Activated naive CD8-positive, alpha-beta T cell treated with anti-CD3 and anti-CD28 coated beads for 36 hours (primary cell): ENCODE measurements at regions not wholly inside any gene's neighbourhood (a gene's known extent, or its start where the extent isn't known, plus 50 kb on each side); places are given as distances from the start of the nearest gene placed in this dataset.

Experiments
- DNase-seq: peaks from one replicate; pipeline ENCODE4 v3.0.0; 2021
- H3K27ac Mint-ChIP-seq: one replicate; pipeline ENCODE4 v1.8.0; 2022; ENCODE audit warnings: mild to moderate bottlenecking, moderate library complexity, mixed read lengths
- H3K27me3 Mint-ChIP-seq: one replicate; pipeline ENCODE4 v1.8.0; 2022; ENCODE audit warnings: mild to moderate bottlenecking, mixed read lengths
- H3K36me3 Mint-ChIP-seq: one replicate; pipeline ENCODE4 v1.8.0; 2021; ENCODE audit warnings: mild to moderate bottlenecking, mixed read lengths
- H3K4me1 Mint-ChIP-seq: one replicate; pipeline ENCODE4 v1.8.0; 2021; ENCODE audit warnings: mixed read lengths
- H3K4me3 Mint-ChIP-seq: one replicate; pipeline ENCODE4 v1.8.0; 2022; ENCODE audit warnings: mild to moderate bottlenecking, moderate library complexity, mixed read lengths
- H3K9me3 Mint-ChIP-seq: one replicate; pipeline ENCODE4 v1.8.0; 2022; ENCODE audit warnings: mixed read lengths

DNA sequence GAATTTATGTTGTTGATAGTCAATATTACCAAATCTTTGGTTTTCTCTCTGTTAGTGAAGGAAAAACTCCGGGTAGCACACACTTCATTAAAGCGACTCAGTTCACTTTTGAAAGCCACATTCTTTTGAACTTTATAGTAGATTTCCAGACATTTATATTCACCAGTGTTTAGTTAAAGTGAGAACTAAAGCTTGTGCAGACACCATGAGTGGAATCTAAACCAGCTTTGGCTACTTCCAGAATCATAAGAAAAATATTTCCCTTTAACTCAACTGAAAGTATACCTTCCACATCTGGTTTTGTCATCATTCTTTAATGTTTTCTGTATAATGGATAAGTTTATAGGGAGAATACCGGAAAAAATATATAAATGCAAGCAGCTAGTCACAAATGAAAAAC, 92.1 kb upstream of the COL21A1 start:
- H3K9me3 Mint-ChIP-seq, result peaks cover 1% of the 10 kb centered on the region

DNA sequence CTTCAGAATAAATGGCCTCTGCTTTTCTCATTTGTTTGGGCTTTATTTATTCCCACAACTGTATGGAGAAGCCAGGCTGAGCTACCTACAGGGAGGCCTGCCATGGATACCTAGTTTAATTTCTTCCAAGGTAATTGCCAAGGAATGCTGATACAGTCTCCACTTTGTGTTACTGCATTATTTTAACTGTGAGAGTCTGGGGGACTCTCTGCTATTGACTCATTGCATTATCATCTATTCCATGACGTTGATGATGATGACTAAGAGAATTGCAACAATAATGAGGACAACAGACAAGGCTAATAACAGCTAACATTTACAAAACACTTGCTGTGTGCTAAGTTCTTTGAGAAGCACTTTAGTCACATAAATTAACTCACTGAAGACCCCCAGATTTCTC, 88.3 kb upstream of the COL21A1 start:
- no peaks in the 10 kb centered on the region for H3K36me3 Mint-ChIP-seq
- H3K4me3 Mint-ChIP-seq, result no peak overlapping the region
- no peak overlapping the region for H3K27ac Mint-ChIP-seq
- H3K27me3 Mint-ChIP-seq, result peaks cover 15% of the 10 kb centered on the region
- no peak for DNase-seq
- no peaks in the 10 kb centered on the region for H3K4me1 Mint-ChIP-seq
- H3K9me3 Mint-ChIP-seq, result peaks cover 1% of the 10 kb centered on the region

More for the DNA sequence above, 92.1 kb upstream of the COL21A1 start:
- Mint-ChIP-seq H3K36me3 (no peaks in the 10 kb centered on the region), H3K4me3 (no peak overlapping the region), H3K27ac (no peak overlapping the region), H3K4me1 (no peaks in the 10 kb centered on the region), H3K27me3 (peaks cover 7% of the 10 kb centered on the region)
- no peak for DNase-seq

DNA sequence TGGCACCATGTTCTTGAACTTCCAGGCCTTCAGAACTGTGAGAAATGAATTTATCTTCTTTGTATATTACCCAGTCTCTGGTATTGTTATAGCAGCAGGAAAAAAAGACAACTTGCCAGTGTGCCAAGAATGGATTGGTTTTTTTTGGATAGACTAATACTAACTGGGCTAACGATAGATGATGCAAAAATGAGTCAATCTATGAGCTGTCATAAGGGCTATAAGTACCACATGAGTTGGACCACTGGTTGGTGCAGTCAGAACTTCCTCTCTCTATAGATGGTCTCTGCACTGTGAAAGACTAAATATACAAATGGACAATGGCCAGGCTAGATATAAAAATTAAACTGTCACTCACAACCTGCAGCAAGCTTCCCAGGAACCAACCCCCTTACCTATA, 87.6 kb upstream of the COL21A1 start:
- Mint-ChIP-seq H3K4me3 (no peak overlapping the region), H3K9me3 (peaks cover 1% of the 10 kb centered on the region), H3K27me3 (peaks cover 12% of the 10 kb centered on the region), H3K27ac (no peak overlapping the region), H3K36me3 (no peaks in the 10 kb centered on the region), H3K4me1 (no peaks in the 10 kb centered on the region)
- no peak for DNase-seq

DNA sequence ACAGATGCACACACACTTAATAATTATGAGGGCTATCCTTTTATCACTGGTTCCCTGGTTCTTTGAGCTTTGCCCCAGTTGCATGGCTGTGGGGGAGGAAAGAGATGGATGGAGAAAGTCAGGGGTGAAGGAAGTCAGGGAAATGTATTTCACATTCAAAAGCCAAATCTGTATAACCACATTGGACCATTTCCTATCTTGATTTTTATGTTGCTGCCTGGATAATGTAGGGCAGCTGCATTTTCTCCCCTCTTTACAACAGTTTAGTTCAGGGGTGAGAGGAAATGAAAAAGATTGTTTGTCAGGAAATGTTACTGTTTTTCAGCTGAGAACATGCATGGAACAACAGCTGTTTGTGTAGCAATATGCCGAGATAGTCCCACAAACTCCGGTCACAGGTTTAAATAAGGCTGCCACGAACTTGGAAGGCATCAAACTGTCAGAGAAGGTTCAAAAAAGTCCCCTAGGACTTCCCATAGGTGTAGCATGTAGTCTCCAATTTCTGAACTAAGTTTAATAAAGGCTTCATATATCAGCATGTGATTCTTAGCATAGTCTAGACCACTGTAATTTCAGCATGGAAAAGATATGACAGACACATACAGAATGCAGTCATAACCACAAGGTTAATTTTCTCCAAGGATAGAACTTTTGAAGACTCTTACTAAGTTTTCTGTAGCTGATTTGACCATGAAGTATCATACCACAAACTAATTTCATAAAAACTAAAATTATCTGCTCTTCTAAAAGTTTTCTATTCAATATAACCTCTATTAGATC, 82.1 kb upstream of the COL21A1 start:
- H3K36me3 Mint-ChIP-seq, result no peaks in the 10 kb centered on the region
- peaks cover 9% of the 10 kb centered on the region for H3K27me3 Mint-ChIP-seq
- H3K9me3 Mint-ChIP-seq, result no peaks in the 10 kb centered on the region
- no peak overlapping the region for H3K27ac Mint-ChIP-seq
- H3K4me3 Mint-ChIP-seq, result no peak overlapping the region
- no peak for DNase-seq
- no peaks in the 10 kb centered on the region for H3K4me1 Mint-ChIP-seq

DNA sequence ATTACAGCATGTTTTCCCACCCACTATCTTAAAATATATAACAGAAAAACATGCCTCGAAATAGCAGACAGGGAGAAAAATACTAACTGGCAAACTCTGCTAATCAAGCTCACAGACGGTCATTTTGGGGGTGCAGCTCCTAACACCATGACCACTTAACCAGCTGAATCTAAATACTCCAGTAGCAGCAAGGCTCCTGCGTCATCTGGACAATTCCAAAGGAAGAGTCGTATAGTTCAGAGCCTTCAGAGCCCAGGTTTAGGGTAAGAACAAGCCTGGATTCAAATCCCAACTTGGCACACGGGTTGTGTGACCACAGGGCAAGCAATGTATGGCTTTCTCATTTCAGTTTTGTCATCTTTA, 81.3 kb upstream of the COL21A1 start:
- Mint-ChIP-seq H3K4me3 (no peak overlapping the region), H3K27me3 (peaks cover 7% of the 10 kb centered on the region), H3K27ac (no peak overlapping the region), H3K4me1 (no peaks in the 10 kb centered on the region), H3K9me3 (no peaks in the 10 kb centered on the region), H3K36me3 (no peaks in the 10 kb centered on the region)
- DNase-seq, result no peak

DNA sequence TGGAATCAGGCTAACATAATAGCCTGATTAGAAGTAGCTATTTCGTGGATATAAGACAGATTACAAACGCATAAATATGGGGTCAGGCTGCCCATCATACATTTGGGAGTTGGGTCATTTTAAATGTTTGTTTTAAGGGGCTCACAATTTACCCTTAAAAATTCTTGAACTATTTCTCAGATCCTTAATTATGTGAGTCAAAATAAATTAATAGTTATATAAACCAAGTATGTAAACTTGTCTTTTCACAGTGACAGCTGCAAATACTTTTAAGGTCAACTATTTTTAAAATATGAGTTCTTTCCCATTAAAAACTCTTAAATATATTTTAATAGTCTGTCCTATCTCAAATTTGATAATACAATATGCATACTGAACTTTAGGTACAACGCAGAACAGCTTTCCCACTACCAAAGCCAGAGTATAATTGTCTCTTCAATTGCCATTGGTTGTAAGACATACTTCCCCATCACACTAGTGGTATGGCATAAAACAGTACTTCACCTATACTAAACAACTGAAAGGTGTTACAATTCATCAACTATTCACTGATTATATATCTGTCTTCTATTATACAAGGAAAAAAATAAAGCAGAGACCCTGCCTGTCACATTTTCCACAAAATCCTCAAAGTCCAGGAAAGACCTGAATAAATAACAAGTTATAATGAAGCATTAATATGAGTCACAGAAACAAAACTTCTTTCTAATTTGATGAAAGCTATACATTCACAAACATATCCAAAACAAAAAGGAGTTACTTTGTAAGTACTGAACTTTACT, 80.8 kb upstream of the COL21A1 start:
- Mint-ChIP-seq H3K36me3 (no peaks in the 10 kb centered on the region), H3K4me1 (no peaks in the 10 kb centered on the region), H3K4me3 (no peak overlapping the region), H3K27ac (no peak overlapping the region), H3K27me3 (peaks cover 5% of the 10 kb centered on the region), H3K9me3 (no peaks in the 10 kb centered on the region)
- DNase-seq, result no peak

DNA sequence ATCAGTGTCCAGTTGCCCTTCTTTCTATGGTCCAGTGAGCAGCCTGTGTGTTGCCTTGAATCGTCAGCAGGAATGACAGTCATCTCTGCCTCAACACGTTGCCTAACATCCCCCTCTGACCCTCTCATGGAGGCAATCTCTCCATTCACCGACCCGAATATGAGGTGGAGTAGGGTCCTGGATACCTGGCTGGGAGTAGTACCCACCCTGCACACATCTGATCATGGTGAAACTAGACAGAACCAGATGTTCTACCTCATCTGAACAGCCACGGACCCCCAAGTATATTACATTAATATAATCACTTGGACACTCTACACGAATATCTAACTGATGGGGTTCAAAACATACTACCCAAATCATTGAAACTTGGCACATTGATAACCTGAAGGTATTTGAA, 77.0 kb upstream of the COL21A1 start:
- Mint-ChIP-seq H3K4me3 (no peak overlapping the region), H3K27ac (no peak overlapping the region), H3K27me3 (peaks cover 4% of the 10 kb centered on the region), H3K4me1 (no peaks in the 10 kb centered on the region), H3K9me3 (no peaks in the 10 kb centered on the region), H3K36me3 (no peaks in the 10 kb centered on the region)
- DNase-seq, result no peak

DNA sequence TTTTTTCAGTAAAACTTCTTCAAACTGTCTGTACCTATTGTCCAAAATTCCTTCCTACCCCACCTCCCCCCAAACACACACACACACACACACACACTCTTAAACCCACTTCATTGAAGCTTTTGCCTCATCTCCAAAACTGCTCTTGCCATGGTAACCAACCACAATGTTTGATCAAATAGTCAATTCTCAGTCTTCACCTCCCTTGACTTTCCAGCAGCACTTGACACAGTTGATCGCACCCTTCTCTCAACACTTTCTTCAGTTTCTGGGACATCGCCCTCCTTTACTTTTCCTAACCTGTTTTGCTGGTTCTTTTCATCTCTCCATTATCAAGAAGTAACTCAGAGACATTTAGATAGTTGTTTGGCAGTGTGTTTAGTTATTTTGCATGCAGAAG, 71.5 kb upstream of the COL21A1 start:
- Mint-ChIP-seq H3K27ac (no peak overlapping the region), H3K4me3 (no peak overlapping the region), H3K27me3 (peaks cover 4% of the 10 kb centered on the region), H3K4me1 (no peaks in the 10 kb centered on the region), H3K36me3 (no peaks in the 10 kb centered on the region), H3K9me3 (no peaks in the 10 kb centered on the region)
- DNase-seq, result no peak

DNA sequence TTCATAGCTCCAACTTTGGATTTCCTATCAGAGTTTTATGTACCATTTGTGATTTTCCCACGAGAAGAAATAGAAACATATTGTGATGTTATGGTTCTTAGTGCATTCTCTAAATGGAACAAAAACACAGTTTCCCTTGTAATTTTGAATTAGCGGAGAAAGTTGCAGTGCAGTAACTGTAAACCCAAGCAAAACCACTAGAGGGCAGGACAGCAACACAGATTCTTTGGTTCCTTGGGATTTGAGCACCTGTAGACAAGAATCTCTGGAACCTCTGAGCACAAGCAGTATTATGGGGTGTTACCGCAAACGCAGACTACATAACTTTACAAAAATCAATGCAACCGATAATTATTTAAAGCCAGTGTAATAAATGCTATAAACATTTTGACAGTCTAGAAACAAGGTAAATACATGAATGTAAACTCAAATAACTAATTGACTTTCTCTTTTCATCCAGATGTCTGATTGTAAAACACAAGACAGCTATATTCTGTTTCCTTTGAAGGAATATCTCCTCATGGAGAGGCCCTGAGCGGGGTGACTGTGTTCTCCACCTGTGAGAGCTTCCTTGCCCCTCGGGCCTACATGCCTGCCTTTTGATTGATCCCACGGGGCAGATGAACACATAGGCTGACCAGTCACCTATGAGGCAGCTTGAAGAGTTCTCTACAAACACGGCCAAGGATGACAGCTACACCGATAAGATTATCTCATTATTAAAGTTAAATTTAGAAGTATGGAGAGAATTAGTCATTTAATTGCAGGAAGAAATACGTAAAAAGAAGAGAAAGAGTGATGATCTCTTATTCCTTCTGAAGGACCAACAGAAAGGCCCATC, 67.5 kb upstream of the COL21A1 start:
- Mint-ChIP-seq H3K9me3 (no peaks in the 10 kb centered on the region), H3K27ac (no peak overlapping the region), H3K36me3 (no peaks in the 10 kb centered on the region), H3K4me3 (no peak overlapping the region), H3K27me3 (no peaks in the 10 kb centered on the region), H3K4me1 (no peaks in the 10 kb centered on the region)
- DNase-seq, result no peak

DNA sequence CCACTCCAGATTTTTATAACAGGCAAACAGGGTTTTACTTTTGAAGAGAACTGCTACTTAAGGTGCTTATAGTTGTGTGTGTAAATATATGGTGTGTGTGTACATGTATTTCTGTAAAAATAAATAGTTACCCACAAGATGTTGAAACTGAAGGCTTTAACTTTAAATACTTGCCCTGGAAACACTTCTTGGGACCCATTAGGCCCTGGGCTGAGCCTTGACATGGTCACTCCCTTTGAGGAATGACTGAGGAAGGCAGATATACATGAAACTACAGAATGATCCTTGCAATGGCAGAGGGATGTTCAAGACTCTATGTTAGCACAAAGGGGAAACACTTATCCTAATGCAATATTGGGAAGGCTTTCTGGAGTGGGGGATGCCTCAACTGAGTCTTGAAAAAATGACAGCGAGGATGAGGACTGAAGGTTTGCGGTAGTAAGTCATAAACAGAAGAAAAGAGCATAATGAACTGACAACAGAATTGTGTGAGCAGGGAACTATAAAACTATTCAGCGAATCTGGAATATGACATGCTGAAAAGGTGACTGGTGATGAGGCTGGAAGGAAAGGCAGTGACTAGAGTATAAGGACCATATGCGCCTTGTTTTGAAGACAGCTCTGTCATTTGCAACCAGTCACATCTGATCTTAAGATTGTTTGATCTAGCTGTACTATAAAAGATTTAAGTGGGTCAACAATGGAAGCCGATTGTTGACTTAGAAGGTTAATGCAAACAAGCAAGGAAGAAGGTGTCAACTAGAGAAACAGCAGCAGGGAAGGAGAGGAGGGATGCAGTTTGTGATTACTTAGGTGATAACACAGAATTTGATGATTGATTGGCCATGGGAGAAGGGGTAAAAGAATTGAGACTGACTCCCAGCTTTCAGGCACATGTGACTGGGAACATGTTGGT, 64.4 kb upstream of the COL21A1 start:
- Mint-ChIP-seq H3K27ac (no peak overlapping the region), H3K4me3 (no peak overlapping the region), H3K27me3 (no peaks in the 10 kb centered on the region), H3K4me1 (no peaks in the 10 kb centered on the region), H3K9me3 (no peaks in the 10 kb centered on the region), H3K36me3 (no peaks in the 10 kb centered on the region)
- DNase-seq, result no peak

DNA sequence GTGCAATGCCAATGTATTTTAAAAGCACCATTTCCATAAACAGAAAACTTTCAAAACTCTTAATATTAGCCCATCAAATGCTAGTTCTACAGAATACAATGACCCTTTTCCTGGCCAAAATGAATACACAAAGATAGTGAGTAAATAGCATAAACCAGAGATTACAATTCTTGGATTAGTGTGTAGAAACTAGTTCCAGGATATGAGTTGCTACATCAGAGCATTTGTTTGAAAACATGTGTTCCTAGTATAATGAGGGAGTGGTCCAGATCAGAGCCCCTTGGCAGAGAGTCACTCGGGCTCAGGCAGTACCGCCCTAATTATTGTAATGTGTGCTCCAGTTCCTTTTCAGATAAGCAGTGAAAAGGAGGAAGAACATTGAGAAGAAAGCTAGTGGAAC, 63.7 kb upstream of the COL21A1 start:
- Mint-ChIP-seq H3K4me1 (no peaks in the 10 kb centered on the region), H3K9me3 (peaks cover 1% of the 10 kb centered on the region)

DNA sequence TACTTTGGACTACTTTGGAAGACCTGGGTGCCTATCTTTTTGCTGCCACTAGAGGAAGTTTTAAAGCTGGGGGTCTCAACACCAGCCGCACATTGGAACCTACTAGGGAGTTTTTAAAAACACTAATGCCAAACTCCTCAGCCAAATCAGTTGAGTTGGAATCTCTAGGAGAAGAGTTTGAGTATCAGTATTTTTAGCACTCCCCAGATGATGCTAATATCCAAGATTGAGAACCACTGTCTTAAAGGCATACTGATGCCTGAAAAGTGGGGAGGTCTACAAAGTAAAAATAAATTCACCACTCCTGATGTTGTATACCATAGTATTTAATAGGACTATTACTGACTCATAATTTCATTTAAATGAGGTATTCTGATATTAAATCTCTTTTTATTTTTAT, 62.9 kb upstream of the COL21A1 start:
- H3K4me1 Mint-ChIP-seq, result no peaks in the 10 kb centered on the region
- H3K27me3 Mint-ChIP-seq, result no peaks in the 10 kb centered on the region
- H3K9me3 Mint-ChIP-seq, result peaks cover 1% of the 10 kb centered on the region
- H3K4me3 Mint-ChIP-seq, result no peak overlapping the region
- no peak overlapping the region for H3K27ac Mint-ChIP-seq
- H3K36me3 Mint-ChIP-seq, result no peaks in the 10 kb centered on the region
- no peak for DNase-seq

More for the DNA sequence above, 63.7 kb upstream of the COL21A1 start:
- Mint-ChIP-seq H3K27me3 (no peaks in the 10 kb centered on the region), H3K36me3 (no peaks in the 10 kb centered on the region), H3K4me3 (no peak overlapping the region), H3K27ac (no peak overlapping the region)
- DNase-seq, result no peak

DNA sequence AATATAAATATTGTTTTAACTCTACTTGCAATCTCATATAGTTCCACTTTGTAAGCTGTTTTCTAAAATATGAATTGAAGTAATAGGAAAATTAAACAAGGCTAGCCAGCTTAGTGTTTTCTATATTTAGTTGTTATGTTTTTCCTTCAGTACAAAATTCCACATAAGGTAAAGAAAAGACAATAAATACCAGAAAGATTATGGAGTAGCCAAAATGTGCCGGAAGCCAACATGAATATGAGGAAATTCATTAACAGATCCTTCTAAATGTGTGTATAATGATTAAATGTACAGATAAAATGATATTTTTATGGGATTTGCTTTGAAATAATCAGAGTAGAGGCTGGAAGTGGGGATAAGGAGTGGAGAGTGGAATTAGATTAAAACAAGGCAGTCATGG, 52.5 kb upstream of the COL21A1 start:
- peaks cover 4% of the 10 kb centered on the region for H3K9me3 Mint-ChIP-seq
- no peak overlapping the region for H3K4me3 Mint-ChIP-seq
- no peak for DNase-seq
- H3K4me1 Mint-ChIP-seq, result no peaks in the 10 kb centered on the region
- no peaks in the 10 kb centered on the region for H3K27me3 Mint-ChIP-seq
- H3K27ac Mint-ChIP-seq, result no peak overlapping the region
- H3K36me3 Mint-ChIP-seq, result no peaks in the 10 kb centered on the region
